ENCODE measurements at regions not wholly inside any gene's neighbourhood (a gene's known extent, or its start where the extent isn't known, plus 50 kb on each side); places are given as distances from the start of the nearest gene placed in this dataset.

- Histone ChIP-seq H3K9ac (no peak overlapping the region), H3K27ac (no peak overlapping the region), H3K27me3 (ENCODE audit: control insufficient read depth, insufficient read depth, low read length) (no peaks in the 10 kb centered on the region)
Observed at GRCh38 chr15:70505411-70505919, 257.9 kb downstream of the UACA start.

GRCh38 chr15:70504988-70505387 is 258.4 kb downstream of the UACA start:
- Histone ChIP-seq H3K4me3 (ENCODE audit: low read depth, low read length) (no peak overlapping the region), H3K4me1 (no peaks in the 10 kb centered on the region), H3K9me3 (ENCODE audit: control insufficient read depth, low read length) (no peaks in the 10 kb centered on the region), H3K27me3 (ENCODE audit: control insufficient read depth, insufficient read depth, low read length) (no peaks in the 10 kb centered on the region), H3K27ac (no peak overlapping the region), H2AFZ (no peak overlapping the region), H3K79me2 (no peaks in the 10 kb centered on the region), H3K36me3 (ENCODE audit: control insufficient read depth, insufficient read depth, low read length) (no peaks in the 10 kb centered on the region), H3K4me2 (ENCODE audit: low read length) (no peak overlapping the region), H3K9ac (no peak overlapping the region)
- TF ChIP-seq CTCF (IDR thresholded peaks at IDR 0.05), result no peak

More at GRCh38 chr15:70505411-70505919, 257.9 kb downstream of the UACA start:
- Histone ChIP-seq H3K4me3 (ENCODE audit: low read depth, low read length) (no peak overlapping the region), H3K4me2 (ENCODE audit: low read length) (no peak overlapping the region), H3K4me1 (no peaks in the 10 kb centered on the region), H3K79me2 (no peaks in the 10 kb centered on the region), H3K9me3 (ENCODE audit: control insufficient read depth, low read length) (no peaks in the 10 kb centered on the region), H3K36me3 (ENCODE audit: control insufficient read depth, insufficient read depth, low read length) (no peaks in the 10 kb centered on the region), H2AFZ (no peak overlapping the region)
- TF ChIP-seq CTCF (IDR thresholded peaks at IDR 0.05), result no peak

- H3K4me2 ChIP-seq (ENCODE audit: low read length), result no peak overlapping the region
- H3K9ac ChIP-seq, result no peak overlapping the region
- no peak overlapping the region for H2AFZ ChIP-seq
- no peaks in the 10 kb centered on the region for H3K4me1 ChIP-seq
- H3K36me3 ChIP-seq (ENCODE audit: control insufficient read depth, insufficient read depth, low read length), result no peaks in the 10 kb centered on the region
- no peaks in the 10 kb centered on the region for H3K27me3 ChIP-seq (ENCODE audit: control insufficient read depth, insufficient read depth, low read length)
- no peaks in the 10 kb centered on the region for H3K79me2 ChIP-seq
- H3K4me3 ChIP-seq (ENCODE audit: low read depth, low read length), result no peak overlapping the region
- no peak for TF ChIP-seq CTCF (IDR thresholded peaks at IDR 0.05)
- no peak overlapping the region for H3K27ac ChIP-seq
- H3K9me3 ChIP-seq (ENCODE audit: control insufficient read depth, low read length), result no peaks in the 10 kb centered on the region
Observed at GRCh38 chr15:70504299-70504951, 258.9 kb downstream of the UACA start.

- Histone ChIP-seq H3K79me2 (no peaks in the 10 kb centered on the region), H3K36me3 (ENCODE audit: control insufficient read depth, insufficient read depth, low read length) (no peaks in the 10 kb centered on the region), H3K9me3 (ENCODE audit: control insufficient read depth, low read length) (no peaks in the 10 kb centered on the region), H3K27ac (no peak overlapping the region), H3K4me1 (no peaks in the 10 kb centered on the region), H3K27me3 (ENCODE audit: control insufficient read depth, insufficient read depth, low read length) (no peaks in the 10 kb centered on the region), H2AFZ (no peak overlapping the region), H3K9ac (no peak overlapping the region), H3K4me2 (ENCODE audit: low read length) (no peak overlapping the region), H3K4me3 (ENCODE audit: low read depth, low read length) (no peak overlapping the region)
- no peak for TF ChIP-seq CTCF (IDR thresholded peaks at IDR 0.05)
Observed at GRCh38 chr15:70503798-70504298, 259.5 kb downstream of the UACA start.

All from parathyroid adenoma (tissue), 2 donors.